A549 (cell line): ENCODE measurements at regions not wholly inside any gene's neighbourhood (a gene's known extent, or its start where the extent isn't known, plus 50 kb on each side); places are given as distances from the start of the nearest gene placed in this dataset.

Experiments
- HDAC2 ChIP-seq: fragments of 200-600 bp; sonication (generic); IDR thresholded peaks from 2 replicates; pipeline ENCODE4 v1.6.1; 2016
- MYC ChIP-seq: IDR thresholded peaks from 2 replicates; pipeline ENCODE4 v1.6.1; 2012; ENCODE audit warnings: mild to moderate bottlenecking, inconsistent platforms, low read length, improper control_type of control experiment, borderline replicate concordance
- RCOR1 ChIP-seq: fragments of 150-350 bp; IDR thresholded peaks from 2 replicates; pipeline ENCODE4 v1.6.1; 2014; ENCODE audit warnings: antibody characterized with exemption, low read length, low read depth
- USF2 ChIP-seq: fragments of 450-650 bp; IDR thresholded peaks from 2 replicates; pipeline ENCODE4 v1.6.1; 2014; ENCODE audit warnings: antibody characterized with exemption
- TF ChIP-seq, protein P1 (sequence below): fragments of >200 bp; sonication (Bioruptor Twin); formaldehyde crosslinking; IDR thresholded peaks from 3 replicates; pipeline ENCODE4 v1.5.1; 2016

DNA sequence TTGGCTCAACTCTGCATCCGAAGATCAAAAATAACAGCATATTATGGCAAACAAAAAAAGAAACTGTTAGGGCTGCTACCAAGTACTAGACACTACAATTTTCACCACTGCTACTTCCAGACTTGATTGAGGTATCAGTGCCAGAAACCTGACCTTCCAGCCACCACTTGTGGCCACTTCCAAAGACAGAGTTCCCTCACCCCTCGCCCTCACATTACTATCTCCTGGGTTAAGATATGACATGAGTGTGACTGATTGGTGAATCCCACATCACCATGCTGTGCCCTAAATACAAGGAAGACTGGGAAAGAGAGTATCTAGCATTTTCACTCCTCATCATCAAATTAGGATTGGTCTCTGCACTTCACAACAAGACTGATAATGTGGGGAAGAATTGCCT lies 296.1 kb upstream of the NT5C1B start:
- TF ChIP-seq, protein P1, sequence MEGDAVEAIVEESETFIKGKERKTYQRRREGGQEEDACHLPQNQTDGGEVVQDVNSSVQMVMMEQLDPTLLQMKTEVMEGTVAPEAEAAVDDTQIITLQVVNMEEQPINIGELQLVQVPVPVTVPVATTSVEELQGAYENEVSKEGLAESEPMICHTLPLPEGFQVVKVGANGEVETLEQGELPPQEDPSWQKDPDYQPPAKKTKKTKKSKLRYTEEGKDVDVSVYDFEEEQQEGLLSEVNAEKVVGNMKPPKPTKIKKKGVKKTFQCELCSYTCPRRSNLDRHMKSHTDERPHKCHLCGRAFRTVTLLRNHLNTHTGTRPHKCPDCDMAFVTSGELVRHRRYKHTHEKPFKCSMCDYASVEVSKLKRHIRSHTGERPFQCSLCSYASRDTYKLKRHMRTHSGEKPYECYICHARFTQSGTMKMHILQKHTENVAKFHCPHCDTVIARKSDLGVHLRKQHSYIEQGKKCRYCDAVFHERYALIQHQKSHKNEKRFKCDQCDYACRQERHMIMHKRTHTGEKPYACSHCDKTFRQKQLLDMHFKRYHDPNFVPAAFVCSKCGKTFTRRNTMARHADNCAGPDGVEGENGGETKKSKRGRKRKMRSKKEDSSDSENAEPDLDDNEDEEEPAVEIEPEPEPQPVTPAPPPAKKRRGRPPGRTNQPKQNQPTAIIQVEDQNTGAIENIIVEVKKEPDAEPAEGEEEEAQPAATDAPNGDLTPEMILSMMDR = no peak
- TF ChIP-seq HDAC2 = no peak
- no peak for TF ChIP-seq USF2
- no peak for TF ChIP-seq RCOR1
- TF ChIP-seq MYC = no peak
